CD4-positive, alpha-beta T cell (primary cell): ENCODE measurements at regions not wholly inside any gene's neighbourhood (a gene's known extent, or its start where the extent isn't known, plus 50 kb on each side); places are given as distances from the start of the nearest gene placed in this dataset.

Source experiments
- ATAC-seq: fragments of 200-7000 bp; cut with Tn5 transposase; one replicate; pipeline ENCODE4 v1.10.0; 2022; ENCODE audit warnings: mild to moderate bottlenecking; ENCODE audit not compliant: poor library complexity
- CTCF ChIA-PET: fragments of 350-600 bp; sonication (Branson Sonifier 250); formaldehyde crosslinking; loops from one replicate; lab custom pipeline; 2021; ENCODE audit warnings: antibody characterized with exemption, inconsistent platforms; lab: Charles Lee
- POLR2A ChIA-PET: fragments of 350-600 bp; sonication (Branson Sonifier 250); formaldehyde crosslinking; loops from one replicate; lab custom pipeline; 2021; ENCODE audit warnings: antibody characterized with exemption, inconsistent platforms; lab: Charles Lee
- DNase-seq, 14 experiments: peaks; one replicate each; pipeline ENCODE4 v3.0.0-alpha.2; 2013 to 2020; ENCODE audit warnings: mixed read lengths in 2 of 14
- H3K27ac ChIP-seq, 2 donors: one replicate each; pipeline versions ENCODE4 v1.5.1 to v1.7.0; 2013; ENCODE audit warnings: low read length in 2 of 2, low read depth in 1 of 2, mild to moderate bottlenecking in 1 of 2
- H3K27me3 ChIP-seq, 2 experiments: 1 replicate in 1 of 2; 2 replicates in 1 of 2; pipeline versions ENCODE4 v1.6.1 to v1.7.0; 2013; ENCODE audit warnings: low read length in 2 of 2, control low read depth in 1 of 2, mild to moderate bottlenecking in 1 of 2, moderate library complexity in 1 of 2; ENCODE audit not compliant: insufficient read depth in 2 of 2, control insufficient read depth in 1 of 2
- H3K36me3 ChIP-seq: one replicate; pipeline ENCODE4 v1.6.1; 2013; ENCODE audit warnings: low read length, control low read depth; ENCODE audit not compliant: insufficient read depth
- H3K4me1 ChIP-seq: one replicate; pipeline ENCODE4 v1.6.1; 2013; ENCODE audit warnings: low read length, control low read depth; ENCODE audit not compliant: insufficient read depth
- H3K4me3 ChIP-seq: one replicate; pipeline ENCODE4 v1.5.1; 2013; ENCODE audit warnings: mild to moderate bottlenecking, low read length, moderate library complexity
- H3K9me3 ChIP-seq, 2 experiments: 1 replicate in 1 of 2; 2 replicates in 1 of 2; pipeline versions ENCODE4 v1.6.1 to v1.7.0; 2013; ENCODE audit warnings: low read length in 2 of 2, mild to moderate bottlenecking in 2 of 2, control low read depth in 1 of 2, moderate library complexity in 1 of 2; ENCODE audit not compliant: control insufficient read depth in 1 of 2, insufficient read depth in 1 of 2
- H3K27ac Mint-ChIP-seq: one replicate; pipeline ENCODE4 v1.8.0; 2020; ENCODE audit warnings: mixed read lengths
- H3K27me3 Mint-ChIP-seq: one replicate; pipeline ENCODE4 v1.8.0; 2021; ENCODE audit warnings: mixed read lengths
- H3K36me3 Mint-ChIP-seq: one replicate; pipeline ENCODE4 v1.8.0; 2021; ENCODE audit warnings: low read depth, mixed read lengths
- H3K4me1 Mint-ChIP-seq: one replicate; pipeline ENCODE4 v1.8.0; 2021; ENCODE audit warnings: low read depth, mixed read lengths
- H3K4me3 Mint-ChIP-seq: one replicate; pipeline ENCODE4 v1.8.0; 2020; ENCODE audit warnings: mild to moderate bottlenecking, mixed read lengths
- H3K9me3 Mint-ChIP-seq: one replicate; pipeline ENCODE4 v1.8.0; 2020; ENCODE audit warnings: mixed read lengths
- intact Hi-C, 2 experiments: fragments of 100-400 bp; cut with DNase I in 1 of 2; cut with micrococcal nuclease in 1 of 2; formaldehyde crosslinking; loops; one replicate each; pipeline versions ENCODE4 v1.15.1 to v1.9.0; 2023 to 2025; cut with DNase I, micrococcal nuclease
- TF ChIP-seq, protein P1 (sequence below): fragments of 200-600 bp; IDR thresholded peaks from one replicate; pipeline ENCODE4 v1.8.0; 2022; ENCODE audit warnings: antibody characterized with exemption, mild to moderate bottlenecking

DNA sequence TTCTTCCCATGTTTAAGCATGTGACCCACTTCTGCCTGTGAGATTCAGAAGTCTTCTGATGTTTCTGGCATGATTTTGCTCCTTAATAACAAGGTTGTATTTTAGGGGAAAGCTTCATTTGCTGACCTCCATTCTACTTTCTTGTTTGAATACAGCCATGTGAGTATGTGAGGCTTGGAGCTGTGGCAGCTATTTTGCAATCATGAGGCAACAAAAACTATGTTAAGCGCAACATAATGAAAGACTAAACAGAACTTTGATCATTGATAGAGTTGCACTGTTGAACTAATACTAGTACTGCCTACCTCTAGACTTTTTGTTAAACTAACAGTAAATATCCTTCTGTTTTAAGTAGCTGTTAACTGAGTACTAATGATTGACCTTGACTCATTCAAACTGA, 203.8 kb upstream of the FAM3C start:
- peaks cover 0 to 5% of the 10 kb centered on the region in 2 experiments for H3K9me3 ChIP-seq
- Mint-ChIP-seq H3K4me3 (no peak overlapping the region), H3K36me3 (no peaks in the 10 kb centered on the region), H3K9me3 (no peaks in the 10 kb centered on the region), H3K27ac (no peak overlapping the region), H3K4me1 (no peaks in the 10 kb centered on the region), H3K27me3 (peaks cover 3% of the 10 kb centered on the region)
- H3K4me3 ChIP-seq, result no peak overlapping the region
- CTCF ChIA-PET, result no interaction called here
- no peak overlapping the region for H3K27ac ChIP-seq
- TF ChIP-seq, protein P1, sequence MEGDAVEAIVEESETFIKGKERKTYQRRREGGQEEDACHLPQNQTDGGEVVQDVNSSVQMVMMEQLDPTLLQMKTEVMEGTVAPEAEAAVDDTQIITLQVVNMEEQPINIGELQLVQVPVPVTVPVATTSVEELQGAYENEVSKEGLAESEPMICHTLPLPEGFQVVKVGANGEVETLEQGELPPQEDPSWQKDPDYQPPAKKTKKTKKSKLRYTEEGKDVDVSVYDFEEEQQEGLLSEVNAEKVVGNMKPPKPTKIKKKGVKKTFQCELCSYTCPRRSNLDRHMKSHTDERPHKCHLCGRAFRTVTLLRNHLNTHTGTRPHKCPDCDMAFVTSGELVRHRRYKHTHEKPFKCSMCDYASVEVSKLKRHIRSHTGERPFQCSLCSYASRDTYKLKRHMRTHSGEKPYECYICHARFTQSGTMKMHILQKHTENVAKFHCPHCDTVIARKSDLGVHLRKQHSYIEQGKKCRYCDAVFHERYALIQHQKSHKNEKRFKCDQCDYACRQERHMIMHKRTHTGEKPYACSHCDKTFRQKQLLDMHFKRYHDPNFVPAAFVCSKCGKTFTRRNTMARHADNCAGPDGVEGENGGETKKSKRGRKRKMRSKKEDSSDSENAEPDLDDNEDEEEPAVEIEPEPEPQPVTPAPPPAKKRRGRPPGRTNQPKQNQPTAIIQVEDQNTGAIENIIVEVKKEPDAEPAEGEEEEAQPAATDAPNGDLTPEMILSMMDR, result no peak
- intact Hi-C loops, result no loop called here
- H3K27me3 ChIP-seq, result peaks cover 0 to 3% of the 10 kb centered on the region in 2 experiments
- no peaks in the 10 kb centered on the region for H3K36me3 ChIP-seq
- POLR2A ChIA-PET, result no interaction called here
- ATAC-seq, result no peak
- DNase-seq, result no peak
- no peaks in the 10 kb centered on the region for H3K4me1 ChIP-seq

DNA sequence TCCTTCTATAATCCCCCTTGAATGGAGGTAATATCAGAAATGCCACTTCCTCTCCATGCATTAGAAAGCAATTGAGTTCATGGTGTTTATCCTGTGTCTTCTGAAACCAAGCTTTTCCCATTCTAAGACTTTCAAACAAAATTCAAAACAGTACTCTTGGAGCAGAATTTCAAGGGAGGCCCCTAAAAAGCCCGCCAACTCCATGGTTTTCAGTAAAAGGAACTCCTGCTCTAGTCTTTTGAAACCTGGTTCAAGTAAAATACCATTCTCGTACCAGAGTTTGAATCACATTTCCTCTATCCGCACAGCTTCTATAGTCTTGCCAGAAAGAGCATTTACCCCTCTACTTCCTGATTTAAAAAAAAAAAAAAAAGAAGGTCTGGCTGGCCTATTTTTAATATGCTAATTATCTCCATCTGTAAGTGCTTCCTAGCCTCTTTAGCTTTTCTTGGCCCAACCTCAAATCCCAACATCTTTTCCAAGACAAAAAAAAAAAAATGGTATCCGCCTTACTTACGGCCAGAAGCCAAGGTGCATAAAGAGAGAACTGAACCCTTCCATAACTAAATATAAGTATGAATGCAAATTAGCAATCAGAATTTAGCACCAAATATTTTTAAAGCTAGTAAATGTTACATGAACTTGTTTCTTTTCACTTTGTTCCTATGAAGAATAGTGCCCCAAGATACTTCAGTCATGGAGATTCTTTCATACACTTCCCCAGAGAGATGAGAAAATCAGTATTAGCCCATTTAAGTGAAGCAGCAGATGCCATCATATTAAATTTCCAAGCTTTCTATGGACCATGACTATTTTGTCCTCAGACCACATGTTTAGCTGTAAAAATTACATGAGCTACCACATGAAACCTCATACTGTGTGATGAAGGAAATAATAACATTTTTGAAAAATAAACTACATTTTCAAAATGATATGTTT, 199.9 kb upstream of the FAM3C start:
- H3K27me3 ChIP-seq, result no peaks in the 10 kb centered on the region
- no peak overlapping the region for H3K4me3 Mint-ChIP-seq
- H3K4me3 ChIP-seq, result no peak overlapping the region
- ChIA-PET CTCF (no interaction called here), POLR2A (no interaction called here)
- TF ChIP-seq, protein P1, result no peak
- DNase-seq (no peak), ATAC-seq (no peak)
- H3K4me1 Mint-ChIP-seq, result no peaks in the 10 kb centered on the region
- H3K27ac ChIP-seq, result no peak overlapping the region
- no peaks in the 10 kb centered on the region for H3K4me1 ChIP-seq
- H3K36me3 ChIP-seq, result no peaks in the 10 kb centered on the region
- no peaks in the 10 kb centered on the region for H3K36me3 Mint-ChIP-seq
- H3K27me3 Mint-ChIP-seq, result no peaks in the 10 kb centered on the region
- intact Hi-C loops, result no loop called here
- no peaks in the 10 kb centered on the region for H3K9me3 Mint-ChIP-seq
- no peak overlapping the region for H3K27ac Mint-ChIP-seq
- peaks cover 0 to 4% of the 10 kb centered on the region in 2 experiments for H3K9me3 ChIP-seq

DNA sequence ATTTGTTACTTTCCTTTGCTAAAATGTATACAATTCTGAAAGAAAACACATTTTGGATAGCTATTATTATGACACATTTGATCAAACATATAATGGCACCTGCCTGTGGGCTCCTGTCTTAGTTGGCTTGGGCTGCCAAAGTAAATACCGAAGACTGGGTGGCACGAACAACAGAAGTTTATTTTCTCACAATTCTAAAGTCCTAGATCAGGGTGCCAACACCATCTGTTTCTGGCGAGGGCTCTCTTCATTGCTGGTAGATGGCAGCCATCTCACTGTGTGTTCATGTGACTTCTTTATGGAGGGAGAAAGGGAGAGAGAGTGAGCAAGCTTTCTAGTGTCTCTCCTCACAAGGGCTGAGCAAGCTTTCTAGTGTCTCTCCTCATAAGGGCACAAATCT, 195.8 kb upstream of the FAM3C start:
- no peak overlapping the region for H3K4me3 Mint-ChIP-seq
- H3K9me3 Mint-ChIP-seq, result no peaks in the 10 kb centered on the region
- POLR2A ChIA-PET, result no interaction called here
- H3K36me3 ChIP-seq, result no peaks in the 10 kb centered on the region
- no peaks in the 10 kb centered on the region for H3K36me3 Mint-ChIP-seq
- intact Hi-C loops, result no loop called here
- no peaks in the 10 kb centered on the region for H3K4me1 ChIP-seq
- H3K4me1 Mint-ChIP-seq, result no peaks in the 10 kb centered on the region
- TF ChIP-seq, protein P1, result no peak
- H3K27me3 Mint-ChIP-seq, result no peaks in the 10 kb centered on the region
- no peak overlapping the region for H3K27ac ChIP-seq
- H3K27me3 ChIP-seq, result no peaks in the 10 kb centered on the region
- H3K9me3 ChIP-seq, result no peaks in the 10 kb centered on the region
- CTCF ChIA-PET, result no interaction called here
- DNase-seq (no peak), ATAC-seq (no peak)
- no peak overlapping the region for H3K27ac Mint-ChIP-seq
- no peak overlapping the region for H3K4me3 ChIP-seq
